ENCODE measurements at regions not wholly inside any gene's neighbourhood (a gene's known extent, or its start where the extent isn't known, plus 50 kb on each side); places are given as distances from the start of the nearest gene placed in this dataset.
"Not testable (repeated sequence)": the region's sequence is repeated elsewhere in the genome, so short reads cannot be mapped to it uniquely, and the experiment has no call there.

DNA sequence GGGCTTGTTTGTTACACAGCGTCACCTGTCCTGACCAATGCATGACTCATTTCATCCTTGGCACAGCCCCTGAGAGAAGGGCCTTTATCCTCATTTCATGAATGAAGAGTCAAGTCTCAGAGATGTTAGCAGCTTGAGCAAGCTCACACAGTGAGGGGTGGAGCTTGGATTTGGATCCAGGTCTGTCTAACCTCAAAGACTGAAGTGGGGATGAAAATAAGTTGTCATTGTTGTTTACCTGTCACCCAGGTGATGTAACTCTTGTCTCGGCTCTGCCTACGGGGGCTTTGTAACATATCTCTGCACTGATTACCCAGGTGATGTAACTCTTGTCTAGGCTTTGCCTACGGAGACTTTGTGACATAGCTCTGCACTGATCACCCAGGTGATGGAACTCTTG lies 4218.2 kb upstream of the OR11H1 start:
- not testable (repeated sequence) for TF ChIP-seq CTCF (IDR thresholded peaks at IDR 0.05); POLR2AphosphoS5 (IDR thresholded peaks at IDR 0.05; ENCODE audit: insufficient read depth in 1 of 2, low read depth in 1 of 2); POLR2A (IDR thresholded peaks at IDR 0.05)

Data from vagina (tissue), 2 donors.